Nephron (organoid): ENCODE measurements at regions not wholly inside any gene's neighbourhood (a gene's known extent, or its start where the extent isn't known, plus 50 kb on each side); places are given as distances from the start of the nearest gene placed in this dataset.

Experiments
- H3K27ac Mint-ChIP-seq, 3 experiments: 2 replicates each; pipeline ENCODE4 v1.8.0; 2020; ENCODE audit warnings: mixed read lengths in 3 of 3, mild to moderate bottlenecking in 2 of 3, moderate library complexity in 1 of 3
- H3K27me3 Mint-ChIP-seq: 2 replicates; pipeline ENCODE4 v1.8.0; 2021; ENCODE audit warnings: low read depth, mild to moderate bottlenecking, moderate library complexity, mixed read lengths
- H3K36me3 Mint-ChIP-seq: 2 replicates; pipeline ENCODE4 v1.8.0; 2020; ENCODE audit warnings: low read depth, mixed read lengths
- H3K4me1 Mint-ChIP-seq: 2 replicates; pipeline ENCODE4 v1.8.0; 2020; ENCODE audit warnings: mixed read lengths
- H3K4me3 Mint-ChIP-seq, 3 experiments: 2 replicates each; pipeline ENCODE4 v1.8.0; 2020; ENCODE audit warnings: mild to moderate bottlenecking in 3 of 3, mixed read lengths in 3 of 3, moderate library complexity in 2 of 3
- H3K9me3 Mint-ChIP-seq: 2 replicates; pipeline ENCODE4 v1.8.0; 2020; ENCODE audit warnings: mixed read lengths
- TF ChIP-seq, protein P1 (sequence below), 3 experiments: fragments of 200-600 bp; sonication (generic); IDR thresholded peaks; one replicate each; pipeline ENCODE4 v1.5.0; 2021; ENCODE audit warnings: antibody characterized with exemption in 3 of 3; ENCODE audit not compliant: unreplicated experiment in 3 of 3

DNA sequence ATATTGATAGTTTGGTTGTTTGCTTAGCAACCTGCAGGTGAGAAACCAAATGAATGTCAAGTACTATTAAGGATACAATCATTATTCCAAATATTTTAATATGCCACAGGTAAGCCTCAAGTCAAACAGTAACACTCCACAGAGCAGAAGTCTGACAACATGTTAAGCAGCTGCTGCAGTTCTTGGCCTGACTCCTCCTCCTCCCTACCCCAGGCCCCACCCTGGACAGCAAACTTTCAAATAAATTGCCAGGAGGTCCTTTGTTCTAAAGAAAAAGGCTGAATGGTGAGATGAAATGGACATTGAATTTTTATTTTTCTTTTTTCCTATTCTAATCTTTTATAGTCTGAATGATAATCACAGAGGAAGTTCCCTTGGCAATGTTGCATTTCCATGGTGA, 260.0 kb upstream of the POU2AF2 start:
- Mint-ChIP-seq H3K4me1 (peaks cover 5% of the 10 kb centered on the region), H3K4me3 (no peak overlapping the region), H3K9me3 (no peaks in the 10 kb centered on the region), H3K27ac (no peak overlapping the region), H3K27me3 (no peaks in the 10 kb centered on the region), H3K36me3 (no peaks in the 10 kb centered on the region)
- TF ChIP-seq, protein P1, sequence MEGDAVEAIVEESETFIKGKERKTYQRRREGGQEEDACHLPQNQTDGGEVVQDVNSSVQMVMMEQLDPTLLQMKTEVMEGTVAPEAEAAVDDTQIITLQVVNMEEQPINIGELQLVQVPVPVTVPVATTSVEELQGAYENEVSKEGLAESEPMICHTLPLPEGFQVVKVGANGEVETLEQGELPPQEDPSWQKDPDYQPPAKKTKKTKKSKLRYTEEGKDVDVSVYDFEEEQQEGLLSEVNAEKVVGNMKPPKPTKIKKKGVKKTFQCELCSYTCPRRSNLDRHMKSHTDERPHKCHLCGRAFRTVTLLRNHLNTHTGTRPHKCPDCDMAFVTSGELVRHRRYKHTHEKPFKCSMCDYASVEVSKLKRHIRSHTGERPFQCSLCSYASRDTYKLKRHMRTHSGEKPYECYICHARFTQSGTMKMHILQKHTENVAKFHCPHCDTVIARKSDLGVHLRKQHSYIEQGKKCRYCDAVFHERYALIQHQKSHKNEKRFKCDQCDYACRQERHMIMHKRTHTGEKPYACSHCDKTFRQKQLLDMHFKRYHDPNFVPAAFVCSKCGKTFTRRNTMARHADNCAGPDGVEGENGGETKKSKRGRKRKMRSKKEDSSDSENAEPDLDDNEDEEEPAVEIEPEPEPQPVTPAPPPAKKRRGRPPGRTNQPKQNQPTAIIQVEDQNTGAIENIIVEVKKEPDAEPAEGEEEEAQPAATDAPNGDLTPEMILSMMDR (IDR thresholded peaks at IDR 0.05; ENCODE audit: unreplicated experiment in 3 of 3) = no peak

DNA sequence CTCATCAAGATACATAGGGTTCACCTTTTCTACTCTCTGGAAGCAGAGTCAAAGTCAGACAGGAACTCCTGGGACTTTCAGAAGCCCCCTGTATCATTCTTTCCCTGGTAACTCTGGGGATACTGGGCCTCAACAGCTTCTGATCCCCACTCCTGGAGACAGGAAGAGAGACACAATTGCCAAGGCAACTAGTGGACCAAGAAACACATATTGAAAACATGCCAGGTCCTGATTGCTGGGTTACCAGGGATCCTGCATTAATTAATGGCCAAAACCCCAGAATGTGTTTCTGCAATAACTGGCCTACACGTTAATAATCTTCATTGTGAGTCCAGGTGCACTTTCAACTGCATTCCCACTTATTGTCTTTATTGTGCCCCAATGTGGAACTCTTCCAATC, 260.8 kb upstream of the POU2AF2 start:
- peaks cover 3% of the 10 kb centered on the region for H3K9me3 Mint-ChIP-seq
- H3K4me1 Mint-ChIP-seq = peaks cover 5% of the 10 kb centered on the region
- no peaks in the 10 kb centered on the region for H3K27me3 Mint-ChIP-seq
- TF ChIP-seq, protein P1 (IDR thresholded peaks at IDR 0.05; ENCODE audit: unreplicated experiment in 3 of 3) = no peak
- no peak overlapping the region for H3K27ac Mint-ChIP-seq
- H3K4me3 Mint-ChIP-seq = no peak overlapping the region
- H3K36me3 Mint-ChIP-seq = no peaks in the 10 kb centered on the region

DNA sequence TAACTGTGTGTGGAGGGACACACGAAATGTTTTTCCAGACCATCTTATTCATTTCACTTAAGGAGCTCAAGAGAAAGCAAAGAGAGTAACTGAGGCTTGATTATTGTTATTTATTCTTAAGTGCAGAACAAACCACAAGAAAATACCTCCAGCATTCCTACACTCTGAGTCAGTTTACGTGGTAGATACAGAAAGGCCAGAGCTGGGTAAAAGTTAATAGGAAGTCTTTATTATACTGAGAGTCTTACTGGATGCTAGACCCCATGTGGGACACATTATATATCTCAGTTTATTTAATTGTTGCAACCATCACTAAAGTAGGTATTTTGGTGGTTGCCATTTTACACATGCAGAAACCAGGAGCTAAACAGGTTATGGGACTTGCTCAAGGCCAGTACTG, 261.4 kb upstream of the POU2AF2 start:
- Mint-ChIP-seq H3K36me3 (no peaks in the 10 kb centered on the region), H3K4me1 (peaks cover under 1% of the 10 kb centered on the region), H3K27ac (no peak overlapping the region), H3K9me3 (peaks cover 7% of the 10 kb centered on the region), H3K27me3 (no peaks in the 10 kb centered on the region), H3K4me3 (no peak overlapping the region)
- TF ChIP-seq, protein P1 (IDR thresholded peaks at IDR 0.05; ENCODE audit: unreplicated experiment in 3 of 3) = no peak

DNA sequence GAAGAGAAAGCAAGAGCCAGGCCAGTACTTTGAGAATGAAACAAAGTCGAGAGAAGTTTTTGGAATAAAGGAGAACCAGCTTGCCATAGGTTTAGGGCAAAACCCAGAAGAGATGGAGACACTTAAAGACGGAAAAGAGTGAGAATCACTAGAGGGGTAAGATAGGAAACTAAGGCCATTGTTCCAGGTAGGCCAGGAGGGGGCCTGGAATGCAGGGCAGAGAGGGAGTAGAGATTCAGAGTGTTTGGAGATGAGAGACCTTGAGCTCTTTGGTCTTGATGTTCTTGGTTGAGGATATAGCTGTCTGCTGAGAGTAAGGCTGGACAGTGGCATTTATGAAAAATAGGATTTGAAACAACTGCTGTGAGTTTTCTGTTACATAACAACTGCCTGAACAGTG, 263.3 kb upstream of the POU2AF2 start:
- TF ChIP-seq, protein P1 (IDR thresholded peaks at IDR 0.05; ENCODE audit: unreplicated experiment in 3 of 3) = no peak
- no peak overlapping the region for H3K27ac Mint-ChIP-seq
- H3K9me3 Mint-ChIP-seq = peaks cover 12% of the 10 kb centered on the region
- H3K36me3 Mint-ChIP-seq = no peaks in the 10 kb centered on the region
- H3K4me1 Mint-ChIP-seq = no peaks in the 10 kb centered on the region
- H3K27me3 Mint-ChIP-seq = no peaks in the 10 kb centered on the region
- no peak overlapping the region for H3K4me3 Mint-ChIP-seq

DNA sequence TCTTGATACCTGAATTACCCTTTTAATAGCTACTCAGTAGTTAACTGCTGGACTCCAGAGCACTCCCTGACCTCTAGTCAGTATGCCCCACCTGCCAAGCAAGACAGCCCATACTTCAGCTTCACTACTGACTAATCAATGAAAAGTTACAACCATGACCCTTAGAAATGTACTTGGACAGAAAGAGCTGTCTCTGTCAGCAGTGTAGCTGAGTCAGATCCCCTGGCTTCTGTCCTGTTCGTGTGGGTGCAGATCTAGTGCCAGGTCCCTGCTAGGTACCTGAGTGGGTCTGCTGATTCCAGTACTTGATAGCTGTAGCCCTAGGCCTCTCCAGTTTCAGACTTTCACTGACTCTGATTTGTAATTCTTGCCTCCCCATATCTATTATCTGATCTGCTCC, 265.8 kb upstream of the POU2AF2 start:
- TF ChIP-seq, protein P1 (IDR thresholded peaks at IDR 0.05; ENCODE audit: unreplicated experiment in 3 of 3) = no peak
- no peaks in the 10 kb centered on the region for H3K27me3 Mint-ChIP-seq
- H3K4me3 Mint-ChIP-seq = no peak overlapping the region
- peaks cover 12% of the 10 kb centered on the region for H3K9me3 Mint-ChIP-seq
- H3K27ac Mint-ChIP-seq = no peak overlapping the region
- no peaks in the 10 kb centered on the region for H3K4me1 Mint-ChIP-seq
- H3K36me3 Mint-ChIP-seq = no peaks in the 10 kb centered on the region

DNA sequence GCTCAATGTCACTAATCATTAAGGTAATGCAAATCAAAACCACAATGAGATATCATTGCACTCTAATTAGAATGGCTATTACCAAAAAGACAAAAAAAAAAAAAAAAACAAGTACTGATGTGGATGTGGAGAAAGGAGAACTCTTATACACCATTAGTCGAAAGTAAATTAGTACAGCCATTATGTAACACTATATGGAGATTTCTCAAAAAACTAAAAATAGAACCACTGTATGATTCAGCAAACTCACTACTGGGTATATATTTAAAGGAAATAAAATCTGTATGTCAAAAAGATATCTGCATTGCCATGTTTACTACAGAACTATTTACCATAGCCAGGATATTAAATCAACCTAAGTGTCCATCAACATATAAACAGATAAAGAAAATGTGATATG, 265.4 kb upstream of the ARHGAP20 start:
- TF ChIP-seq, protein P1 (IDR thresholded peaks at IDR 0.05; ENCODE audit: unreplicated experiment in 3 of 3) = no peak
- Mint-ChIP-seq H3K27me3 (no peaks in the 10 kb centered on the region), H3K27ac (no peak overlapping the region), H3K9me3 (peaks cover 12% of the 10 kb centered on the region), H3K4me3 (no peak overlapping the region), H3K36me3 (no peaks in the 10 kb centered on the region), H3K4me1 (no peaks in the 10 kb centered on the region)
